Activated CD4-positive, alpha-beta T cell treated with anti-CD3 and anti-CD28 coated beads for 48 hours (primary cell): ENCODE measurements at regions not wholly inside any gene's neighbourhood (a gene's known extent, or its start where the extent isn't known, plus 50 kb on each side); places are given as distances from the start of the nearest gene placed in this dataset.
"Not testable (repeated sequence)": the region's sequence is repeated elsewhere in the genome, so short reads cannot be mapped to it uniquely, and the experiment has no call there.

Experiments used
- DNase-seq: peaks from one replicate; pipeline ENCODE4 v3.0.0-alpha.2; 2020

DNA sequence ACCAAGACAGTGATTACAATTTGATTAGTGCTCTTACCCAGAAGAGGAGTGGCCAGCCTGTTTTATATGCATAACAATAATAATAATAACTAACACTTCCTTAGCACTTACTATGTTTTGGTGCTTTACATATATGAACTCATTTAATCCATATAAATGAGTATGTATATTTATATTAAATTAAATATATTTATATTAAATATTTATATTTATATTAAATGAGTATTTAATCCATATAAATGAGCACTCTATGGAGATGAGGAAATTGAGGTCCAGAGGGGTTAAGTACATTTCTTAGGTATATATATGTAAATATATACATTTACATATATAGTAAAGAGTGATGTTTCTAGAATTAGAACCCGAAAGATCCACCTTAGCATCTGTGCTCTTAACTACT, 673.9 kb upstream of the ACVR2A start:
- DNase-seq: no peak

DNA sequence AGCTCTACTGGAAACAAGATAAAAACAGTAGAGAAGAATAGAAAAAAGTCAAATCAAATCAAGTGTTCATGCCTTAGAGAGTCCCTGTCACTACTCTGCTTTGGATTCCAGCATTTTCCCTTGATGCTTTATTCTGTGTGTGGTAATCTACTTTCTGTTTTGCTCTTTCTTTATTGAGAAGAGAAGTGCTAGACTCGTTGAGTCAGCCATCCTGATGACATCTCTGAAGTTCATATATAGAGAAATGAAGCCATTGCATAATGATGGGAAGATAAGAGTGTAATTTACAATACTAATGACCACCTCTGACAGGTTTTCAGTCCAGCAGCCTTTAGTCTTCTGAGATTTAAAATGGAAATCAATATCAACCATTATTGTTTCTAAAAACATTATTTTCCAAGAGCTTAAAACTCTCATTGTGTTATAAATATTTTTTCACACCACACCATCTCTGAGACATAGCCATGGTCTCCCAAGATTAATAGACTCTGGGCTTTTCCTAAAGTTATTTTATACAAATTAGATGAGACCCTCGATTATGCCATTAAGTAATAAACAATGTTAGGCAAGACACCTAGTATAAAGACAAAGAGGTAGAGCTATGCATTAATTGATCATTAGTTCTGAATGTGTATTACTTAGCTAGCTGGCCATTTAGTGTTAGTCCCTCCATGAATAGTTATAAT, 679.0 kb upstream of the ACVR2A start:
- no peak for DNase-seq

DNA sequence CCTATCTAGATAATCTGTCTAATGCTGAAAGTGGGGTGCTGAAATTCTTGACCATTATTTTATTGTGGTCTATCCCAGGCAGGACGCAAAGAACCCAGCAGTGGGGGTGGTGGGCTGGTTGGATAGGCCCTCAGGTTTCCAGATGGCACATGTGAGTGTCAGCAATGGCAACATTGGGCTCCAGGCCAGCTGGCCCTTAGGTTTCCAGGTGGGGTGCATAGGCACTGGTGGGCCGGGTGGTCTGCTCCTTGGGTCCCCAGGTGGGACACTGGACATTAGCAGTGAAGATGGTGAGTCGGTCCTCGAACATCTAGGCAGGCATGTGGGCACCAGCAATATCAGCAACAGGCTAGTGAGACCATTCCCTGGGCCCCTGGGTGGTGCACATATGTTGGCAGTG, 680.3 kb upstream of the ACVR2A start:
- no peak for DNase-seq

DNA sequence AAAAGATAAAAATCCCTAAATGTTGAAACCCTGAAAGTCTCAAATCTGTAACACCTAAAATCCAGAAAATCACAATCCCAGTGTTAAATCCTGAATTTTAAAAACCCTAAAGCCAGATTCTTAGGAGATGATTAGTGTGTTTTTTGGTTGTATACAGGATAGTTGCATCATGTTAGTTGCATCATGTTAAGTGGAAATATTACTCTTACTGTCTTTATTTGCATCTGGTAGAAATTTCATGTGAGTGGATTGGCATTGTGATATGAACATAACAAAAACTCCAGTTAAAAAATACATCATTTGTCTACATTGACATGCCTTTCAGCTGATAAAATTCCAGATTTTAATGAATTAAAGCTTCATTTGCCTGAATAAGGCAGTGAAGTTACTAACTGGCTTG, 683.1 kb upstream of the ACVR2A start:
- no peak for DNase-seq

DNA sequence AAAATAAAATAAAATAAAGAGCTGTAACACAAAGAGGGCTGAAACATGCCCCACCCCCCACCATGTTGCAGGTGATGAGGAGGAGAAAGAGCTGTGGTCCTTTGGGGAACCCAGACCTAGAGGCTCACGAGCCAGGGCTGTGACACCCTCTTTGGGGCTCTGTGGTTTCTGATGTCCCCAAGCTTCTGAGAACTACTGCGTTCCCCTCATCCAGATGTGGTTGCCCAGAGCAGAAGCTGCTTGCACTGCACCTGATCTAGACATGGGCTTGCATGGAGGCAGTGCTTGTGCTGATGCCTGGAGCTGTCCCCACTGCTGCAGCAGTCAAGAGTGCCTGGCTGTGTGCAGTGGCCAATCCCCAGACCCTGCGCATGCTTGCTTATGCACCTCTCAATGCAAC, 687.9 kb upstream of the ACVR2A start:
- DNase-seq: no peak

DNA sequence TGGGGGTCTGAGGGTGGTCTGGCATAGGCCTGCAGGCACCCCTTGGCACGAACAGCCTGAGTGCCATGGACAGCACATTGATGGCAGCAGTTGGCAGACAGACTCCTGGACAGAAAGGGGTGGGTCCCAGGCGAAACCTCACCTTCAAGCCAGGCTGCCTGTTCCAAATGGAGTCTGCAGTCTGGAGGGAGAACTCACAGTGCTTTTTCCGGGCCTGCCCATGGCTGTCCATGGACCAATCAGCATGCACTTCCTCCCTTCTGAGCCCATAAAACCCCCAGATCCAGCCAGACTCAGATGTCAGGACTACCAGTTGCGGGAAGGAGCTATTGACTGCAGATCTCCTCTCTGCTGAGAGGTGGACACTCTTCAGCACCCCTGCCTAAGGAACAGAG, 694.6 kb upstream of the ACVR2A start:
- no peak for DNase-seq

DNA sequence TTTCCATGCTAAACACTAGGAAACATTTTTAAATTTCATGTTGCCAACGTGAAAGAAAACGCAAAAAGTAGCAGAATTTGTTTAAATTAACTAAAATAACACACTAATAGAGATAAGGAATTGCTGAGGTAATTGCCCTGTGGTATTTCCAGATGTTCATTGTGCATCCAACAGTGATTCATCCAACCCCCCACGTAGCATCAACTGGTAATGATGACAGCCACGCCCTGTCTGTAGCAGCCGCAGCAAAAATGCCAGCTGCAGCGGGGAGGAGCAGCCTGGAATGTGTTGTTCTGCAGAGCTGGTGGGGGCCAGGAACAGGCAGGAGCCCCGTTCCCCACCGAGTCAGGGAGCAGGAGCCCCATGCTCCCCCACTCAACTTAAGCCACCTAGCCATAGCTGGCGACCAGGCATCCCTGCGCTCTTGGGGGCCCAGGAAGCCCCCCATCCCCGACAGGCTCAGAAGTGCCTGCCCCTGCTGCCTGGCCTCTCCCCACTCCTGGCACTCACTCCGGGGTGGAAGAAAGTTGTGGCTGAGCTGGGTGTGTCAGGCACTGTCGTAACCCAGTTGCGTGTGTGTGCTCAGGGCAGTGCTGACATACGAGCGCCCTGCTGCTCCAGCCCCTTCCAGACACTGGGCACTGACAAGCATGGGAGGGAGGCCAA, 695.1 kb upstream of the ACVR2A start:
- DNase-seq: no peak

DNA sequence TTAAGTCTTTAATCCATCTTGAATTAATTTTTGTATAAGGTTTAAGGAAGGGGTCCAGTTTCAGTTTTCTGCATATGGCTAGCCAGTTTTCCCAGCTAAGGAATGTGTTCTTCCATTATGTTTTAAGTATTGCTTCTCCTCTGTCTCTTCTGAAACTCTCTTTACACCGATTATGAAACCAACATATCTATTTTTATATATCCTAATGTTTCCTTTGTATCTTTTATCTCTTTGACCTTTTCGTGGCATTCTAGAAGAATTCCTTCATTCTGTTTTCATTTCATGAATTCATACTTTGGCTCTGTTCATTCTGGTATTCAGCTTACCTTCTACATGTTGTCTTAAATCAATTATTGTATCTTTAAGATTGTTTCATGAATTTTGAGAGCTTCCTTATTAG, 697.0 kb upstream of the ACVR2A start:
- DNase-seq: no peak

DNA sequence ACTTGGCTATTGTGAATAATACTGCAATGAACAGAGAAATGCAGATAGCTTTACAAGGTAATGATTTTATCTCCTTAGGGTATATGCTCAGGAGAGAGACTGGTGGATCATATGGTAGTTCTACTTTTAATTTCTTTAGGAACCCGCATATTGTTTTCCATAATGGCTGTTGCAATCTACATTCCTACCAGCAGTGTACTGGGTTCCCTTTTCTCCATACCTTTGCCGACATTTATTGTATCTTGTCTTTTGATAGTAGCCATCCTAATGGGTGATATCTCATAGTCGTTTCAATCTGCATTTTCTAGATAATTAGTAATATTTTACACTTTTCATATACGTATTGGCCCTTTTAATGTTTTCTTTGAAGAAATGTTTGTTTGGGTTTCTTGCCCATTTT, 702.9 kb upstream of the ACVR2A start:
- DNase-seq: no peak

DNA sequence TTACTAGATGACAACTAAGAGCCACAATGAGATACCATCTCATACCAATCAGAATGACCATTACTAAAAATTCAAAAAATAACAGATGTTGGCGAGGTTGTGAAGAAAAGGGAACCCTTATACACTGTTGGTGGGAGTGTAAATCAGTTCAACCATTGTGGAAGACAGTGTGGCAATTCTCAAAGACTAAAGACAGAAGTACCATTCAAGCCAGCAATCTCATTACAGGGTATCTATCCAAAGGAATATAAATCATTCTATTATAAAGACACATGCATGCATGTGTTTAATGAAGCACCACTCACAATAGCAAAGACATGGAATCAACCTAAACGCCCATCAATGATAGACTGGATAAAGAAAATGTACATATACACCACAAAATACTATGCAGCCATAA, 705.1 kb upstream of the ACVR2A start:
- DNase-seq: not testable (repeated sequence)

DNA sequence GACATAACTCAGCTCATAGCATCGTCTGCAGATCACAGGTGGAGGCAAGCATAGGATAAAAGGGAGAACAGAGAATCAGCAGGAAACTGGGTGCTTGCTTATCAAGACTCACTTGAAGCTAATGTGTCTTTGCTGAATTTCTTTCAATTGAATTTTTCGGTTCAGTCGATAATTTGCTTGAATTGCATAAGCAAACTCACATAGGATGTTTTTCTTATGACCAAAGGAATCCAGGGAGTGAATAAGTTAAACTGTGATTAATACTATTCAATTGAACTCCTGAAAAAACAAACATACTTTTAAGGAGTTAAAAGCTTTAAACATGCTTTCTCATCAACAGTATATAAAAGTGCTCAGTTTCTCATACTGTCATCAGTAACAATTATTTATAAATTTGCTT, 707.1 kb upstream of the ACVR2A start:
- no peak for DNase-seq

DNA sequence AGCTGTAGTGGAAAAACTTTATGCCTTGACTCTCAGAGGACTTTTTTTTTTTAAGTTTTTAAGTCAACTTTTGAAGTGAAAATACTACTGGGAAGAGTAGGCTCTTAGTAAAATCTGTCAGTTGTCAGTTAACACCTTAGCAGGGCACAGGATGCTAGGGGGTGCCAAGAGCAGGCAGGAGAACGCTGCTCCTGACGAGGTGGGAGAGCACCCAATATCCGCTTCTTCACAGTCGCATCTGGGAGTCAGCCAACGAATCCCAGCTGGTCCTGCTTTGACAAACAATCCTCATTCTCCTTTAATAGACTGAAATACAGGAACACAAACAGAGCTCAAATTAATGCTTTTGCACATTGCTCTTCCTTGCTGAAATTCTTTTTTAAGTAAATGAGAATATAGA, 709.5 kb upstream of the ACVR2A start:
- DNase-seq: no peak

DNA sequence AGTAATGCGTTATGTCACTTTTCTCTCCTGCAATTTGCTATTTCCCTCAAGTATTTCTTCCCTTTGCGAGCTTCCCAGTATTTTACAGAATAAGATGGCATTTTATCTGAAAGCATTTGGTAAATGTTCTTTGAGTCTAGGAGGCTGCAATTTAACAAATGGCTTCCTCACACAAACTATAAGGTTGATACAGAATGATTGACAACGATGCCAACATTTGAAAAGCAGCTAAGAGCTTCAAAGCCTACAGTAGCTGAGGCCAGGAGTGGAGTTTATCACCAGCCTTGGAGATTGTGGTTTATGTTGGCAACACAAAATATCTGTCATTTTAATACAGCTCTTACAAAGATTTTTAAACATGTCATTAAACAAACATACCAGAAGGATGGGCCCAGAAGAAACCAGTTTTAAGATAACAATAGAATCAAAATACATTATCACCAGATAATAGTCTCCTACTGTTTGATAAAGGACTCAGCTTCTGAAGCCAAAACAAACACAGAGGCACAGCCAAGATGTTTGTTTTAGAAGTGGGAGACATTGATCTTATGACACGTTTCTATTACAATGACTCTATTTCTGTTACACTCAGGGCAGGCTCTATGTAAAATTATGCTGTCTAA, 711.4 kb upstream of the ACVR2A start:
- no peak for DNase-seq

DNA sequence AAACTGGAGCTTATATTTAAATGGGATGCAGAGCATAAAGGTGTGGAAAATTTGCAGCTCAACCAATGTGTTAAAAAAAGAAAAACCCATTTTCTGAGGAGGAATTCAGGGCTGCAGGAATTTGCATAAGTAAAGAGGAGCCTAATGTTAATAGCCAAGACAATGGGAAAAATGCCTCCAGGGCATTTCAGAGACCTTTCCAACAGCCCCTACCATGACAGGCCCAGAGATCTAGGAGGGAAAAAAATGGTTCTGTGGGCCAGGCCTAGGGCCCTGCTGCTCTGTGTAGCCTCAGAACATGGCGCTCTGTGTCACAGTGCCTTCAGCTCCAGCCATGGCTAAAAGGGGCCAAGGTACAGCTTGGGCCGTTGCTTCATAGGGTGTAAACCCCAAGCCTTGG, 719.7 kb upstream of the ACVR2A start:
- DNase-seq: no peak

DNA sequence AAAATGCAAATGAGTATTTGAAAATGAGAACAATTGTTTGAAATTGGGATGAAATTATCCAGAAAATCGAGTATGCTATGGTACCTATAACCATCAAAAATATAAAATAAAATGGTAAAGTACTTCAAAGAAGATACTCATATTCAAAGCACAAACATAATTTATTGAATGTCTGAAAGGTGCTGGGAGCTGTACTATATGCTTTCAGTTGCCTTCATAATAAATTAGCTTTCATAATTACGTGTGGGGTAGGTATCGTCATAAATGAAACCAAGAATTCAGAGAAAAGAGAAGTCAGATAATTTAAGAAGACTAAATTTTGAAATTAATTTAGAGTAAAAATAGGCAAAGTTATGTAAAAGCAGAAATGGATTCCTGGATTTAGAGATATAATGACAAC, 721.9 kb upstream of the ACVR2A start:
- no peak for DNase-seq

DNA sequence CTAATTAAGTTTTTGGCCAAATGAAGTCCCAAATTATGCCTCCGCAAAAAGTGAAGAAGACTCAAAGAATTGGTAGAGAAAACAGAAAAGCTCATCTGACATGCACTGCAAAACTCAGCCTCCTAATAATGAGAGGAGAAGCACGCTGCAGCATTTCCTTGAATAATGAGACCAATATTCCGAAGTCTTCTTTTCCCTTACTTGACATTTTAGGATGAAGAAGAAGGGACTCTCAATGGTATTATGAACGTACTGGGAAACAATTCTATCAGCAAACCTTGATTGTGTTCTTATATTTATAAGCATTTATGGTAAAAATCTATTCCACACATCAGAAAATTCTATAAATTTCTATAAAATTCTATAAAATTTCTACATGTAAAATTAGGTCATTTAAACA, 733.9 kb upstream of the ACVR2A start:
- no peak for DNase-seq

DNA sequence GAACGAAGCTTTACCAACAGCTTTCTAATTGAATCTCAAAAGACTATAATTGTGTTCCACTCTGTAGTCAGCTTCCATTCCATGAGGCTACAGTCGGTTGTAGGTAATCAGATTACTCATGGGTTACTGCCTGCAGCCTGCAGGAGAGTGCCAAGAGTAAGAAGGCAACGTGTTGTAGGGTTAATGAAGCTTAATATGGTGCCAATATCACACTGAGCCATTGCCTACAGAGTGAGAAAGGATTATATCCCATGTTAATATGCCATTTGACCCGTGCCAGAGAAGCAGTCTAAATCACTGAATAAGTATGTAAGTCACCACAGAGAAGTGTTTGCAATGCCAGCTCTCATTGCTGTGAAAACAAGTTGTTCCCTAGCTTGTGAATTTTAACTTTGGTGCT, 734.5 kb upstream of the ACVR2A start:
- DNase-seq: no peak

DNA sequence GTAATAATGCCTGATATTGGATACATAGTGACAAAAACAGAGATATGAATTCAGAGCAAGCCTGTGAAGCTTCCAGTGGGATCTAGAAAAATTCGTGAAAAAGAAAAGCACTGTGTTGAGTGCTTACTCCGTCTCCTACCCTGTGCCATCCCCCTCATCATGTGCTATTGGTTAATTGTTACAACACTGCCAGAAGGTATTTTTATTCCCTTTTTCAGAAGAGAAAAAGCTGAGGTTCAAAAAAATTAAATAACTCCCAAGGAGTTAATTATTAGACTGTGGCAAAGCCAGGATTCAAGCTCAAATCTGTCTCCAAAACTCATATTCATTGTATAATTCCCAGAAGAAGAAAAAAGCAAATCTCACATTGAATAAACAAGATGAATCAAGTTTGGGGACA, 735.5 kb upstream of the ACVR2A start:
- no peak for DNase-seq

DNA sequence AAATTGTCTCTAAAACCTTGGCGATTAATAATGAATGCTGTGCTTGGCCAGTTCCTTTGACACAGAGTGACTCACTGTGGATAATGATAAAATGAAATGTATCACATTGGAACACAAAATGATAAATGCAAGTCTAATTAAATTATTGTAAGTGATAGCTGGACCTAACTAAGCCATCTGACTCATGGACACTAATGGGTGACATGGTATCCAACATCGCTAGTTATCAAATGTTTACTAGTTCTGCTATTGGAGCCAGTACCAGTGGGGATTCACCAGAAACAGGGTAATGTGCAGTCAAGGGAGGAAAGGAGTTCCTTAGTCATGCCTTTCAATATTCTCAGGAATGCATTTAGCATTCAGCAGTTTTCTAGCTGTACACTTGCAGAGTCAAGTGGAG, 736.3 kb upstream of the ACVR2A start:
- no peak for DNase-seq

DNA sequence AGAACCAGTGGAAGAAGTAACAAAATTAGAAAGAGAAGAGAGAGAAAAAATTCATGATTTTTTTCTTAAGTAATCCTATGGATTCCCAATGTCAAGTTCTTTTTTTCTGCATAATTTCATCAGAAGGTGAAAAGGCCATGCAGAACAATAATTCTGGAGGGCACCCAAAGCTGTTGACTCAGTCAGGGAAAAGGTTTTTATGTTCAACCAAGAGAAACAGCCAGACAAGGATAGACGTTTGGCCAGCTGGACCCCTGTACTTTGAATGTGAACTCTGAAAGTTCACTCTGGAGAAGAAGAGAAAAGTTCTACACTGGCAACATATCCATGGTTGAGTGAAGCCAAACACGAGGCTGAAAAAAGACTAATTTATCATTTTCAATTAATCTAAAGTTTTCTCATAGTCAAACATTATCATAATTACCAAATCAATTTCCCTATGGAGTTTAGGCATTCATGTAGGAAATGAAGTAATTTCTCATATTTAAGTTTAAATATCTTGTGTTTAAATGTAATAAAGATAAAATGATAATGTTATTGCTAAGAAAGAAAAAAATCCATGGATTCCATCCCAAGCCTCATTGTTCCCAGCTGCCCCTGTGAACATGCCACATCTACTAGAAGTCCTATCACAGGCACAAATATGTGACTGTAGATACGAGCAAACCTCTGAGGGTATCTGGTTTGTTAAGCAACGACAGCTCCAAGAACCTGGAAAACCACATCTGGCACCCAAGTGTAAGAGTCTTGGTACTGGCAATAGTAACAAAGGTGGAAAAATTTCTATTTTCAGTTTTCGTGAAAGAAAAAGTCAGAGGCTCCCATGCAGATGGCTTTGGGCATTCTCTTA, 742.7 kb upstream of the ACVR2A start:
- DNase-seq: no peak

DNA sequence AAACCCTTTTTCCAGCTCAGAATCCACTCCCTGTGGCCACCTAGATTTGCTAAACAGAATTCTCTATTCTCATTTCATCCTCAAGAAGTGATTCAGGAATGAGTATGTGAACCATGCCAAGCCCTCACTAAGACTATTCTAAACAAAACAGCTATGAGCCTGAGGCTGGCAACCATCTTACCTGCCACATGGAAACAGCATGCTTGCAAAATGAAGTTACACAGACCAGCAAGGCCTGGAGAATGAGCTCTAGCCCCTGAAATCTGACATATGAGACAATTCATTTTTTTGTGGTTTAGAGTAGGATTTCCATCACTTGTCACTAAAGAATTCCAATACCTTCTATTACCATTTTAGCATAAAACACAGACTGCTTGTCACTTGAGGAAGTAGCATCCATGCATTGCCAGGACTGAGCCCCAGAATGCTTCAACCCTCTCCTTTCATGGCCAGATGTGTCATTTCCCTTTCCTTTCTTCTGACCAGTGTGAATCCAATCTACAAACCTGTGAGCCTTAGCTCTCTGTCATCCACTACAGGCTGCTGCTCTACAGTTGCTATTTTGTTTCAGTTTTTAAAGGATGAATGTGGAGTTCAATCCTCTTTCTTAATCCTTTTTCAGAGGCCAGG, 744.3 kb upstream of the ACVR2A start:
- DNase-seq: no peak

DNA sequence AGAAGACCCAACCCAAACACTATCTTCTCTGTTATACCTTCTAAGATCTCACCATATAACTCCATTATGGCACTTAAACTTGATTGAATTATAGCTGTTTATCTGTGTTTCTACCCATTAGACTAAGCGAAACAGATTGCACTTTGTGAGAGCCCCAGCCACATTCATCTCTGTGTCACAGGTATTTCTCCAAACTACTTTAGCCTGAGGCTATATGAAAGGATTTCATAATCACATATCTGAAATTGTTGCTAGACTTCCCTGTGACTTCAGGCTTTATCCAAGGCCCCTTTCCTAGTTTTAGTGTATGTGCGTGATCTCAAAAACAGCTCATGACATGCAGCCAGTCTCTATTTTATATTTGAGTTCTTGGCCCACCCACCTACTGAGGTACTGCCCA, 745.0 kb upstream of the ACVR2A start:
- DNase-seq: no peak

DNA sequence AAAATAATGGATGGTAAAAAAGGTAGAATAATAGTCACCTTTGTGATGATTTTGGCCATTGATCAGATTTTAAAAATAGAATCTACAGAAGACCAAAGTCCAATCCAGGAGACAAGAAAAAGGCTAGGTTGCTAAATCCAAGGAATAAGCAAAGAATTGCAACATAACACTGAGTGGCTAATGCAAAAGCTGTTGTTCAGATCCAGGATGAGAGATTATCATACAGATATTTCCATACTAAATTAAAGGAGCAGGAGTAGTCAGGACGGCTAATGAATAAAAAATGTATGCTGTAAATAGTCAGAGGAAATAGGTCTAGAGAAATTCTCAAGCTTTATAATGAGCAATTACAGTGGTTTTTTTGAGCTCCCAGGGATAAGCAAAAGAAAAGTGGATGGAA, 745.9 kb upstream of the ACVR2A start:
- no peak for DNase-seq
